Adrenal gland (tissue), 9 donors: ENCODE measurements at regions not wholly inside any gene's neighbourhood (a gene's known extent, or its start where the extent isn't known, plus 50 kb on each side); places are given as distances from the start of the nearest gene placed in this dataset.

ENCODE experiments used
- DNase-seq, 7 donors: peaks; one replicate each; pipeline ENCODE4 v3.0.0-alpha.2; 2019 to 2020
- H3K27ac ChIP-seq, 5 donors: fragments of 200-600 bp; sonication (generic) in 4 of 5; 1 replicate in 3 of 5; 2 replicates in 2 of 5; pipeline versions ENCODE4 v1.5.1 to v1.8.0; 2016 to 2020; ENCODE audit warnings: mild to moderate bottlenecking in 1 of 5
- H3K27me3 ChIP-seq: fragments of 200-600 bp; 2 replicates; pipeline ENCODE4 v1.8.0; 2021
- H3K36me3 ChIP-seq, 2 donors: fragments of 200-600 bp; replicated peaks in 1 of 2; 1 replicate in 1 of 2; 2 replicates in 1 of 2; pipeline versions ENCODE4 v1.5.1 to v1.8.0; 2018 to 2022
- H3K4me1 ChIP-seq, 2 donors: fragments of 200-600 bp; replicated peaks in 1 of 2; 1 replicate in 1 of 2; 2 replicates in 1 of 2; pipeline versions ENCODE4 v1.5.1 to v1.8.0; 2018 to 2021
- H3K4me3 ChIP-seq, 4 donors: fragments of 200-600 bp; sonication (generic) in 3 of 4; one replicate each; pipeline ENCODE4 v1.5.1; 2016 to 2018
- H3K9me3 ChIP-seq, 3 donors: fragments of 200-600 bp; sonication (generic) in 1 of 3; replicated peaks in 1 of 3; 1 replicate in 2 of 3; 2 replicates in 1 of 3; pipeline versions ENCODE4 v1.5.1 to v1.8.0; 2016 to 2021
- CTCF ChIP-seq, 6 experiments: fragments of 450-650 bp in 4 of 6; fragments of 200-600 bp in 2 of 6; sonication (generic) in 1 of 6; IDR thresholded peaks; 1 replicate in 5 of 6; 2 replicates in 1 of 6; pipeline versions ENCODE4 v1.5.1 to v1.8.0; 2016 to 2021; ENCODE audit warnings: antibody characterized with exemption in 6 of 6, mild to moderate bottlenecking in 2 of 6, moderate library complexity in 1 of 6
- POLR2A ChIP-seq, 2 donors: fragments of 450-650 bp; IDR thresholded peaks; one replicate each; pipeline ENCODE4 v1.6.1; 2017; ENCODE audit warnings: antibody characterized with exemption in 2 of 2, mild to moderate bottlenecking in 2 of 2, moderate library complexity in 1 of 2
- WGBS, 4 donors: extraction: QIAGEN DNeasy Blood & Tissue Kit in 2 of 4; methylation state at CpG; one replicate each; pipeline versions ENCODE4 v1.1.5 to v1.1.7; 2013 to 2017; 5-methylcytosine and 5-hydroxymethylcytosine counted together
- intact Hi-C, 2 donors: fragments of 100-400 bp; cut with DNase I; formaldehyde crosslinking; loops; one replicate each; pipeline versions ENCODE4 v1.14.1 to v1.15.0; 2022 to 2023
- donor health status: healthy with polysubstance abuse.
- donor health status: Bipolar disorder and iron deficiency.
- donor health status: DM: yes; HTN: yes; CAD: no.
- donor health status: DM: no; HTN: no; CAD: no.
- donor health status: DM: no; HTN: no; CAD: no.

DNA sequence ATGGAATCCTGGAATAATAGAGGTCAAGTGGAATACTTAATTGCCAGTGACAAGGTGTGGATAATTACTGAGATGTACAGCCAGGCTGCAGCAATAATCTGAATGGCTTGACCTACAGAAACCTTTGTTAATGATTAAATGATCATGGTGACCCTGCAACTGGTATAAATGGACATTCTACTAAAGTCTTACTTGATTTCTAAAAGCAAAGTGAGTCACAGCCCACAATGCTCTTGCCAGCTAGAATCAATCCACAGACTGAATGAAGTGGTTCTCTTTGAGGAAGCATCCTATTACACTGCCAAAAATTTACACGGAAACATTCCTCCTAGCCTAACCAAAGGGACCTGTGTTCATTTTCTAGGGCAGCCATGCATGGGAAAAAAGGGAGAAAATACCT is 518.5 kb downstream of the SOX5 start:
- DNase-seq, result no peak
- no peaks in the 10 kb centered on the region for H3K4me1 ChIP-seq
- intact Hi-C loops, result no loop called here

DNA sequence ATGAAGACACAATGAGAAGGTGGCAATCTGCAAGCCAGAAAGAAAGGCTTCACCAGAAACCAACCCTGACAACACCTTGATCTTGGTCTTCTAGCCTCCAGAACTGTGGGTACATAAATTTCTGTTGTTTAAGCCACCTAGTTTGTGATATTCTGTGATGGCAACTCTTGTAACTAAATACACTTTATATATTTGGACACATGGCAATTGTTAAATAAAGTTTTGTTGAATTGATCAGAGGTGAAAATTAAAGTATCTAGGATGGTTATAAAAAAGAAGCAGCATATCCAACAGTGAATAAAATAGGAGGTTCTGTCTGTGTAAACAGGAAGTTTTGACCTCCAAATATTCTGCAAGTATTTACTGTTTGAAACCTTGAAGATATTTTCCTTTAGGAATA is 516.3 kb downstream of the SOX5 start:
- Histone ChIP-seq H3K27ac (no peak overlapping the region), H3K36me3 (no peaks in the 10 kb centered on the region), H3K4me1 (no peaks in the 10 kb centered on the region), H3K9me3 (no peaks in the 10 kb centered on the region), H3K27me3 (no peaks in the 10 kb centered on the region), H3K4me3 (no peak overlapping the region)
- intact Hi-C loops, result no loop called here
- DNase-seq, result no peak
- TF ChIP-seq CTCF (IDR thresholded peaks at IDR 0.05), result no peak
- no peak for TF ChIP-seq POLR2A (IDR thresholded peaks at IDR 0.05)

More for the DNA sequence above, 518.5 kb downstream of the SOX5 start:
- no peaks in the 10 kb centered on the region for H3K36me3 ChIP-seq
- WGBS, 4 donors, result 69 to 83% (median 73%) methylated on average over 1 of the region's 1 CpG
- no peak overlapping the region for H3K4me3 ChIP-seq
- H3K27ac ChIP-seq, result no peak overlapping the region
- no peak for TF ChIP-seq POLR2A (IDR thresholded peaks at IDR 0.05)
- no peak for TF ChIP-seq CTCF (IDR thresholded peaks at IDR 0.05)
- H3K27me3 ChIP-seq, result no peaks in the 10 kb centered on the region
- H3K9me3 ChIP-seq, result no peaks in the 10 kb centered on the region

- no peaks in the 10 kb centered on the region for H3K27me3 ChIP-seq
- 73 to 79% (median 77%) methylated on average over 2 of the region's 2 CpGs for WGBS, 4 donors
- H3K9me3 ChIP-seq, result no peaks in the 10 kb centered on the region
- H3K4me3 ChIP-seq, result no peak overlapping the region
- no peak overlapping the region for H3K27ac ChIP-seq
- no peak for DNase-seq
- intact Hi-C loops, result no loop called here
- no peaks in the 10 kb centered on the region for H3K4me1 ChIP-seq
- TF ChIP-seq CTCF (IDR thresholded peaks at IDR 0.05), result no peak
- TF ChIP-seq POLR2A (IDR thresholded peaks at IDR 0.05), result no peak
- H3K36me3 ChIP-seq, result no peaks in the 10 kb centered on the region
Observed at GRCh38 chr12:23434154-23434553, 515.3 kb downstream of the SOX5 start.

GRCh38 chr12:23446746-23447145 is 502.7 kb downstream of the SOX5 start:
- Histone ChIP-seq H3K4me3 (no peak overlapping the region), H3K27me3 (no peaks in the 10 kb centered on the region), H3K27ac (no peak overlapping the region), H3K4me1 (no peaks in the 10 kb centered on the region), H3K9me3 (no peaks in the 10 kb centered on the region), H3K36me3 (no peaks in the 10 kb centered on the region)
- intact Hi-C loops, result no loop called here
- 29 to 39% (median 33%) methylated on average over 3 of the region's 3 CpGs for WGBS, 4 donors
- no peak for DNase-seq
- TF ChIP-seq CTCF (IDR thresholded peaks at IDR 0.05) (no peak), POLR2A (IDR thresholded peaks at IDR 0.05) (no peak)
